ENCODE measurements at regions not wholly inside any gene's neighbourhood (a gene's known extent, or its start where the extent isn't known, plus 50 kb on each side); places are given as distances from the start of the nearest gene placed in this dataset.

DNA sequence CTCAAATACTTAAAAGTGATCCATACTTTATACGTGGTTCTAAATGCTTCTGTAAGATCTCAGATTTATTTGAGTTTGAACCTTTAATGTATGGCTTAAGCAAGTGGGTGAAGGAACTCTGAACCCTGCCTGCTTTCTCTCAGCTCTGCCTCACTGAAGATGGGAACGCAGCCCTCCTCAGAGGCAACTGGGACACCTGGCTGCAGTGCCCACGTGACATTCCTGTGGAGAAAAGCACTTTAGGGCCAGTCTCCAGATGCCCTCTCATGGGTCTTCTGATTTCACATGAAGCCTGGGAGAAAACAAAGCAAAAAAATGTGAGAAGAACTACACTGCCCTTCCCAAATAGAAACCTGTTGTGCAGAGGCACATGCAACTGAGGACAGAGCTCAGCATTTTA lies 242.6 kb upstream of the ANKRD30A start:
- H3K4me3 ChIP-seq (ENCODE audit: extremely low read depth in 1 of 4, insufficient read depth in 2 of 4, low read depth in 3 of 4, low read length in 4 of 4), result no peak overlapping the region
- 82% methylated on average over 3 of the region's 3 CpGs; no CpG with 5 or more reads in 1 of the 2 experiments for WGBS, 2 experiments (ENCODE audit: extremely low coverage in 1 of 2, insufficient coverage in 1 of 2, insufficient read length in 1 of 2, insufficient replicate concordance in 2 of 2, low coverage in 1 of 2, low lambda C conversion rate in 2 of 2, missing lambda C conversion rate in 1 of 2)
- H3K4me2 ChIP-seq (ENCODE audit: insufficient read depth in 1 of 2, low read depth in 2 of 2, low read length in 2 of 2), result no peak overlapping the region
- H2BK5ac ChIP-seq (ENCODE audit: low read depth, low read length), result no peak overlapping the region
- H3K4me1 ChIP-seq (replicated peaks in 1 of 4; ENCODE audit: control insufficient read depth in 3 of 4, insufficient read depth in 4 of 4, low read length in 3 of 4), result no peaks in the 10 kb centered on the region
- no peak for DNase-seq (ENCODE audit: low read depth in 1 of 2, low spot score in 2 of 2)
- POLR2A ChIA-PET (ENCODE audit: partially characterized antibody), result no interaction called here
- no peak overlapping the region for H4K91ac ChIP-seq (replicated peaks; ENCODE audit: insufficient read length, low read length)
- no peak overlapping the region for H2BK120ac ChIP-seq (replicated peaks; ENCODE audit: low read depth, low read length)
- no peak overlapping the region for H3K27ac ChIP-seq (ENCODE audit: low read depth, low read length)
- H4K20me1 ChIP-seq (replicated peaks in 1 of 2; ENCODE audit: control insufficient read depth in 1 of 2, insufficient read depth in 2 of 2, low read length in 2 of 2), result no peaks in the 10 kb centered on the region
- no peak overlapping the region for H2AK5ac ChIP-seq (ENCODE audit: low read depth, low read length)
- no peak overlapping the region for H3K23ac ChIP-seq (ENCODE audit: insufficient read length)
- H3K56ac ChIP-seq (replicated peaks; ENCODE audit: insufficient read length, low read depth, low read length), result no peak overlapping the region
- no peaks in the 10 kb centered on the region for H3K79me2 ChIP-seq (ENCODE audit: control insufficient read depth in 1 of 2, insufficient read depth in 2 of 2, low read length in 2 of 2)
- H3K9ac ChIP-seq (replicated peaks in 1 of 4; ENCODE audit: extremely low read depth in 1 of 4, low read depth in 3 of 4, low read length in 3 of 4), result no peak overlapping the region
- H3K18ac ChIP-seq (ENCODE audit: extremely low read depth, low read length), result no peak overlapping the region
- no peak overlapping the region for H2BK20ac ChIP-seq (ENCODE audit: low read length)
- no peak overlapping the region for H4K5ac ChIP-seq (ENCODE audit: insufficient read length, low read depth, low read length)
- no peak overlapping the region for H2AFZ ChIP-seq (ENCODE audit: low read length)
- H3K14ac ChIP-seq (ENCODE audit: insufficient read length), result no peak overlapping the region
- H4K8ac ChIP-seq (ENCODE audit: extremely low read depth, insufficient read depth, low read length), result no peak overlapping the region
- no peak overlapping the region for H2BK12ac ChIP-seq (ENCODE audit: low read depth, low read length)
- no peak overlapping the region for H3K4ac ChIP-seq (replicated peaks; ENCODE audit: insufficient read length, low read depth, low read length)
- CTCF ChIA-PET (ENCODE audit: partially characterized antibody), result no interaction called here
- FAIRE-seq, result no peak
- no peaks in the 10 kb centered on the region for H3K27me3 ChIP-seq (replicated peaks in 1 of 4; ENCODE audit: control insufficient read depth in 3 of 4, extremely low read depth in 1 of 4, insufficient read depth in 3 of 4, low read length in 3 of 4)
- no peaks in the 10 kb centered on the region for H3K23me2 ChIP-seq (ENCODE audit: low read depth, low read length)
- H2BK15ac ChIP-seq (ENCODE audit: low read length), result no peak overlapping the region
- no peaks in the 10 kb centered on the region; the same call in 1 of the 2 replicates for H3K79me1 ChIP-seq (ENCODE audit: low read depth, low read length)
- no peaks in the 10 kb centered on the region for H3K36me3 ChIP-seq (ENCODE audit: control insufficient read depth in 2 of 4, insufficient read depth in 4 of 4, low read length in 3 of 4)
- peaks cover 10 to 35% of the 10 kb centered on the region in 2 experiments; a peak in 3 of 4 replicates for H3K9me3 ChIP-seq (ENCODE audit: insufficient read depth in 2 of 2, low read depth in 1 of 2, low read length in 1 of 2)
- TF ChIP-seq CHD7 (IDR thresholded peaks at IDR 0.05; ENCODE audit: insufficient replicate concordance, low read length), result no peak
